ENCODE measurements at regions not wholly inside any gene's neighbourhood (a gene's known extent, or its start where the extent isn't known, plus 50 kb on each side); places are given as distances from the start of the nearest gene placed in this dataset.

DNA sequence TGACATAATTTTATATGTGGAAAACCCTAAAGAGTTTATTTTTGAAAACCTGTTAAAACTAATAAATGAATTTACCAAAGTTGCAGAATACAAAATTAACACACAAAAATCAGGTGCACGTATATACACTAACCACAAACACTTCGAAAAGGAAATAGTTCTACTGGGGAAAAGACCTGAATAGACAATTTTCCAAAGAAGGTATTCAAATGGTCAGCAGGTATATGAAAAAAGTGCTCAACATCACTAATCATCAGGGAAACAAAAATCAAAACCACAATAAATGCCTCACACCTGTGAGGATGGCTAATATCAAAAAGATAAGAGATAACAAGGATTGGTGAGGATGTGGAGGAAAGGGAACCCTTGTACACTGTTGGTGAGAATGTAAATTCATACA, 110.6 kb downstream of the PXDC1 start:
- DNase-seq (ENCODE audit: low spot score) = no peak

DNA sequence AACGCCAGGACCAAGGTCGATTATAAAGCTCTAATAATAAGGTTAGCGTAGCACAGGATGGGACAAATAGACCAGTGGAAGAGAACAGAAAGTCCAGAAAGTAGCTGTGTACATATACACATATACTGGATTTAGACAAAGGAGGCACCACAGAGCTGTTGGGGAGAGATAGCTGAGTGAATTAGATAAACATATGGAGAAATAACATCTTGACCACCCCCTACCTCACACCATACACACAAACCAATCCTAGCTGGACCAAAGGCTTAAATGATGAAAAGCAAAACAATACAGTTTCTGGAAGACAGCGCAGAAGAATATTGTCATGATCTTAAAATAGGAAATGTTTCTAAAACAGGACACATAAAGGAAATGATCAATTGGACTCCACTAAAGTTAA, 112.9 kb downstream of the PXDC1 start:
- no peak for DNase-seq (ENCODE audit: low spot score)

DNA sequence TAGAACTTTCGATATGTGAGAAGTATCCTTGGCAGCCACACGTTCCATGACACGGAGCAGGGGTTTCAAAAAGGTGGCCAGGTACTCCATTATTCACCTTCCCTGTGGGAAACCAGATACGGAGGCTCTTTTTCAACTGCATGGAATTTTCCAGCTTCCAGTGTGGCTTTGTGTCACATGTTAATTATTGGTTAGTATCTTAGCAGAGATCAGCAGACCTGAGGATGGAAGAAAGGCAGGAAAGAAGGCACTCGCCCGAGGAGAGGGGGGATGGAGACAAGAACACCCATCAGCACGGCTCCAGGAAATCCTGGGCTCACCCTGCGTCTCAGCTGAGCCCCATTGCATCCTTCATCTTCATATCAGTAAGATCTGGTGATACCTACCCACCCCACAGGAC, 115.5 kb downstream of the PXDC1 start:
- DNase-seq (ENCODE audit: low spot score) = no peak

DNA sequence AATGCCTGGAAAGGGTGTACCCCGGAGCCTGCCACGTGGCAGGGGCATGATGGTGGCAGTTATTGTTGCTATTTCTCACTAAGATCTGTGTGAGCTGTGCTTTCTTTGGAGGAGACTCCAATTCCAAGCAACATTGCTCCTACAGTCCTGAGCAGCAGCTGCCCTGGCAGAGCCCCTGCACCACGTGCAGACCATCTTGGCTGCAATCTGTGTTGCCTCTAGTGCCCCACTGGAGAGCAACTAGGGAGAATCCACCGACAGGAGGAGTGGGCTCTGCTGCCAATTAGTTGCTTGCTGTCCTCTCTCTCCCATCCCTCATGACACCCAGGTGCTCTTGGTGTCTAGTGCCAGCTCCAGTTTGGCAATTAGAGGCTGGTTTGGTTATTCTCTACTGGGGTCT, 116.0 kb downstream of the PXDC1 start:
- DNase-seq (ENCODE audit: low spot score) = no peak

DNA sequence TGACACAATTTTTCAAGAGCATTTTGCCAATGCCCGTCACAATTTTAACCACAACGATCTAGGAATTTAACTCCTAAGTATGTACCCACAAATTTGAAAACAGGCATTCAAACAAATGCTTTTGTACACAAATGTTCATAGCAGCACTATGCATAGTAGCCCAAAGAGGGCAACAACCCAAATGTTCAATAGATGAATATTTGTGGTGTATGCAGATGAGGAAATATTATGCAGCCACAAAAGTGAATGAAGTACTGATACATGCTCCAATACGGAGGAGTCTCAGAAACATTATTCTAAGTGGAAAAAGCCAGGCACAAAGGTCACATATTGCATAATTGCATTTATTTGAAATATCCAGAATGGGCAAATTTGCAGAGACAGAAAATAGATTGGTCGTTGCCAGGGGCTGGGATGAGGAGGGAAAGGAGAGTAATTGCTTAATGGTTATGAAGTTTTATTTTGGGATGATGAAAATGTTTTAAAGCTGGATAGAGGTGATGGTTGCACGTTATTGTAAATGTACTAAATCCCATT, 117.2 kb downstream of the PXDC1 start:
- no peak for DNase-seq (ENCODE audit: low spot score)

DNA sequence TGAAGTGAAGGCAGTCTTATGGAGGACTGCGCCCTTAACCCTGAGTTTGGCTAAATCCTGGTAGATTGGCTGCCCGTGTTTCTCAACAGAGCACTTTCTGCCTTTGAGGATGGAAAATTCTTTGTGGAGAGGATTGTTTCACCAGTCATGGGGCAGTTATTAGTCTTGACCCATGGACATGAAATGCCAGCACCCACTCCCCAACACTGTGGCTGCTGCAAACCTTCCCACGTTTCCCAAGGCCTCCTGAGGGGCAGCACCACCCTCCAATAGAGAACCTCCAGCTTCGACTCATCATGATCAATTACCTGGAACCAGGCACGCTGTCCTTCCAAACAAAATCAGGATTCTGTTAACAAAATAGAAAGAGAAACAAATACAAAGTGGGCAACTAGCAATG, 117.8 kb downstream of the PXDC1 start:
- no peak for DNase-seq (ENCODE audit: low spot score)

DNA sequence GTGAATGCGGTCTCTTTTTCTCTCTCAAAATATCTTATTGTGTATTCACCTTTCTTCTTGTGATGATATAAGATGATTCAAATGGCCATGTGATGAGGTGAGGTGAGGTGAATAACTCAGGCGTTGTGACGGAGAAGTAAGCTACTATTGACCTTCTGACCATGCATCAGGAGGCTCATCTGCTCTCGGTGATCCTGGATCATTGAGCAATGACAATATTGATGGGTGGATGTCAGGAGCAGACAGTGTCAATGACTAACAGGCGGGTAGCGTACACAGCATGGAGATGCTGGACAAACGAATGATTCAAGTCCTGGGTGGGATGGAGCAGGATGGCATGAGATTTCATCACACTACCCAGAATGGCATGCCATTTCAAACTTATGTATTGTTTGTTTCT, 119.6 kb downstream of the PXDC1 start:
- no peak for DNase-seq (ENCODE audit: low spot score)

DNA sequence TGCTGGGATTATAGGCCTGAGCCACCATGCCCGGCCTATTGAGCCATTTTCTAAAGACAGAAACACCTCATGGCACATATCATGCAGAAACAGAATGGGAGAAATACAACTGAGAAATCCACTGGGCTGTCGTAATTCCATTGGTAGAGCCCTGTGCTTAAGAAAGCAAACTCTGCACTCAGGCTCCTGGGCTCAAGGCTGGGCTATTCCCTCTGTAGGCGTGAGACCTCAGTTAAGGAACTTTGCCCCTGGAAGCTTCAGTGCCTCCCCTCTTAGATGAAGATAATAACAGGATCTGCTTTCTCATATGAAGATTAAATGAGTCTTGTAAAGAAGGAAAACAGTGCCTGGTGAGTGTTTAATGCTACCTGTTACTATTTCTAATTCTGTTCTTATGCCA, 120.3 kb downstream of the PXDC1 start:
- no peak for DNase-seq (ENCODE audit: low spot score)

DNA sequence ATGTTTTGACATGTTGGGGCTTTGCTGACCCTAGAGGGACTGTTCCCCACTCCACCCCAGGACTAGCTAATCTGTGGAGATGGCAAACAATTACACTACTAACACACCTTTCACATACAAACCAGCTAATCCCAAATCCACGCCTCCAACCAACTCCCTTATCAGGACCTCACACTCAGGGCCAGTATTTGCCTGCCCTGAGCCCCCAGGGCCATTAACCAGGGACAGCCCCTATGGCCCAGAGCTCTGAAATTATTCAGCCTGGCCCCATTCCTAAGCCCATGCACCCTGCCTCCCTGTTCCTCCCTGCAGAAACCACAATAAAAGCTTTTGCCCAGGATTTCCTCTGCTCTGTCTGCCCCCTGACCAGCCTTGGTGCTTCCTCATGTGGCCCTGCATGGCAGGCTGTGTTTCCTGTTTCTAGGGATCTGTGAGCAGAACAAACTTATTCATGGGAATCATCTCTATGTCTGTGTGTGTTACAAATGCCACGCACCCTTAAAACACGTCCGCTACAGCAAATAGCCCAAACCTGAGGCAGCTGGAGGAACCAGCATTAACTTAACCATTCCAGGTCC, 121.2 kb downstream of the PXDC1 start:
- no peak for DNase-seq (ENCODE audit: low spot score)

DNA sequence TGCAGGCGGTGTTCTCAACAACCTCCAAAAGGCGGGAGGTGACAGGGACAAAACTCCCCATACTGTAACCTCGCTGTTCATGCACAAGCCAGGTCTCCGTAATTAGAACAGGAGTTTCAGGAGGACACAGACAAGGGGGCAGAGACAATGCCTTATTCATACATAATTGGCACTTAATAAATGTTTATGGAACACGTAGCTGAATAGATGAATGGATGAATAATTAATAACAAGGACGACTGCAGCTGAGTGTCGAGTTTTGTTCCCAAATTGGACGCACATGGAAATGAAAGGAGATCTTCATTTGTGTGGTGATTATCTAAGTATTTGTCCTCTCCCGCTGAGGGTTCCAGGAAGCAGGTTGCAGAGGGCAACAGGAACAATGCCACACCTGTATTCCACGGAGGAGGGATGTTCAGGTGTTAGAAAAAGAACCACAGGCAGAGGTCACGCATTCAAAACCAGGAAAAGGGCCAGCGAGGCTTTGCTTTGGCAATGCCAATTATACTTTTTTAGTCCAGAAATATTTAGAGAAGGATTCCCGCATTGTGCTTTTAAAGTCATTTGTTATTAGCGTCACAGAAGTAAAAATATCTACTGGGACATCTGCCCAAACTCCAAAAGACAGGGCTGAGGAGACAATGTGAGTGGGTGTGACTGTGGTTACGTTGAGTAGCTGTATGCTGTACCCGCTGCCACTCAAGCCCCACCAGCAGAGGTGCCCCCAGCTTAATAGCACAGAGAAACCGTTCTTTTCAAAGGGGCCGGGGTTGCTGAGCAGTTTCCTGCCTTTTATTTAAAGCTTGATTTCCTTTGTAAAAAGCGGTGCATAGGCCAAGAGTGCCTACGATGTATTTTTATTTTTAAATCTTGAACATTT, 123.3 kb downstream of the PXDC1 start:
- DNase-seq (ENCODE audit: low spot score) = no peak

DNA sequence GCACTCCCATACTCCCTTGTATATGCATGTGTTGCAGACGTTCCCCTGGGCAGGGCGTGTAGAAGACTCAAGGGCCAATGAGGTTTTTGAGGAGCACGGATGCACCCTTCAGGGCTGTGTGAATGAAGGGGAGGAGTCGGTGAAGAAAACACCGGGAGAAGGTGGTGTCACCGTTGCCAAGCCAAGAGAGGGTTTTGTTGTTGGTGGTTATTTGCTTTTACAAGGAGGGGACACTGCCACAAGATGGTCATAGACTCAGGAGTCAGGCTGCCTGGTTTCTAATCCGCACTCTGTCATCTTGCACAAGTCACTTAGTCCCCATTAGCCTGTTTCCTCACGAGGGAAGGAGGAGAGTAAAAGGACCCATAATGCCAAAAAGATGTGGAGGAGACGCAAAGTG, 124.0 kb downstream of the PXDC1 start:
- DNase-seq (ENCODE audit: low spot score) = no peak

DNA sequence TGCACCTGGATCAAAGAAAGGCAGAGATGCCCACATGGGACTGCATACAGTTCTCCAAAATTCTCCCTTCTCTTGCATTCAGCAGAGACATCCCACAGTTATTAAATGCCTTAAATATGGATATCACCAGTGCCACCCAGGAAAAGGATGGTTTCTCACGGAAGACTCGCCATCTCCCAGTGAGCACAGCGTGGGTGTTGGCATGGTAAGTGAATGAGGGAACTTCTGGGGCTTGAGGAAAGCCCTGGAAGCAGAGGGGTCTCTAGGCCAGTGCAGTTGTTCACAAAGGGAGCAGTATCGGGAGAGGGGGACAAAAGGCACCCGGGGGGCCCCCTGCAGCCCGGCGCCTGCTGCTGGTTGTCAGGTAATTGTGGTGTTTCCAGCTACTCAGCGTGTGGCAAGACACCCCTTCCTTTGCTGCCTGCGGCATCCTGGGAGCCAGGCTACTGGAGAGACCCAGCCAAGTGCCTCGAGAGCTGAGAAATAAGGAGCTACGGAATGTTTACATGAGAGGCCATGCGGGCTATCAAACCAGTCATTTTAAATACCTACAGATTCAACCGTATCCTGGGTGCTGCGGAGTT, 125.4 kb downstream of the PXDC1 start:
- no peak for DNase-seq (ENCODE audit: low spot score)

DNA sequence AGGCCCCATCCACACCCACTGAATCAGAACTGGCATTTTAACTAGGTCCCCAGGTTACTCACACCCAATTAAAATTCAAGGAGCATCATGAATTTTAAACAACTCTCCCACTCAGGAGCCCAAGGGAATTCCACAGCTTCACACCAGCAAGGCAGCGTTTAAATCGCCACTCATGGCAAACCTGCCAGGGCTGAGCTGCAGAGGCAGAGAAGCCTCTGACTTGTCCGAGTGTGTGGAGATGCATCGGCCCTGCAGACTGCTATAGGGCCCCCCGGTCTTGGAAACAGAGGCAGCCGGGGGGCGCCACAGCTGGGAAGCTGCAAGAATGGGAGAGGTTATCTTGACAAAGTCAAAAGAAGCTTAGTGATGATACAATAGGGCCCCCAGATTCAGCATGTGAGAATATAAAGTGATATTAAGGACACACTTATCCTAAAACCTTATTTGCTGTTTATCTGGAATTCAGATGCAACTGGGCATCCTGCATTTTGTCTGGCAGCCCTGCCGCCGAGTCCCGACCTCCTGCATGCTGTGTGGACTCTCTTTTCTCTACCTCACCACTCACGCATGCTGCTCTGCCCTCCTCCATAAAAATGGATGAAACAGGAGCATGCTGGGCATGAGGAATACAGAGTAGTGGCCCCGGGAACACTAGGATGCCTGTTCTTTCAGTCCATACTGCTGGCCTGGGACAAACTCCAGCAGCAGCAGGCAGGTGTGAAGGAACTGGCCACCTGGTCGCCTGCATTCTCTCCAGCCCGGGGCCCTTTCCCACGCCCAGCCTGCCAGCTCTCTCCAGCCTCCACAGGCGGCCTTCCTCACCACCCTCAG, 126.1 kb downstream of the PXDC1 start:
- DNase-seq (ENCODE audit: low spot score) = no peak

DNA sequence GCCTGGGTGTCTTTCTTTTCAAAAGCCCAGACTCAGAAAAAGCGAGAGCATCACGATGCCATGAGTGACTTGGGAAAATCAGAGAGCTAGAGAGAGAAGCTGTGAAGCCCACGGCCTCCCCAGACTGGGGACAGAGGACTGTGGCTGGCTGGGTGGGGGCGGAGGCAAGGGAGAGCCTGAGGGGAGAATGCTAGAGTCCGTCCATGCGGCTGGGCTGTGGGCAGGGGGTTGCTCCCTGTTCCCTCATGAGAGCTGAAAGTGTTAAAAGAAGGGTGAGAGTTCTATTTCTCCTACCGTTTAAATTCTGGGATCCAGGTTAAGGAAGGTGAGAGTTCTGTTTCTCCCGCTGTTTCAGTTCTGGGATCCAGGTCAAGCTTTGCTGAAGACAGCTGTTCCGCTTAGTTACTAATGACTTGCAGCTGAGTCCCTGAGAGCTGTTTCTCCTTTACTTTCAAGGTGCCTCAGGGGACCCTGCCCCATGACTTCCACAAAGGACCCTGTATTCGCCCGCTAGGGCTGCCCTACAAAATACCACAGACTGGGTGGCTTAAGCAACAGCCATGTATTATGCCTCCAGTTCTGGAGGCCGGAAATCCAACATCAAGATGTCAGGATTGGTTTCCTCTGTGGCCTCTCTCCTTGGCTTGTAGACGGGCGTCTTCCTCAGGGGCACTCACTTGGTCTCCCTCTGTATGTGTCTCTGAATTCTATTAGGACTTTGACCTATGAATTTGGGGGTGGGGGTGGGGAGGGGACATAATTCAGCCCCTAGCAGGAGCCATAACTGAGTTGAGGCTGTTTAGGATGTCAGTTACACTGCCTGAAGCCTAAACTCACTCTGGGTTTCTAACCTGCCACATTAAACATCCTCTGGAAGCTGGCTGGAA, 127.0 kb downstream of the PXDC1 start:
- DNase-seq (ENCODE audit: low spot score) = no peak

DNA sequence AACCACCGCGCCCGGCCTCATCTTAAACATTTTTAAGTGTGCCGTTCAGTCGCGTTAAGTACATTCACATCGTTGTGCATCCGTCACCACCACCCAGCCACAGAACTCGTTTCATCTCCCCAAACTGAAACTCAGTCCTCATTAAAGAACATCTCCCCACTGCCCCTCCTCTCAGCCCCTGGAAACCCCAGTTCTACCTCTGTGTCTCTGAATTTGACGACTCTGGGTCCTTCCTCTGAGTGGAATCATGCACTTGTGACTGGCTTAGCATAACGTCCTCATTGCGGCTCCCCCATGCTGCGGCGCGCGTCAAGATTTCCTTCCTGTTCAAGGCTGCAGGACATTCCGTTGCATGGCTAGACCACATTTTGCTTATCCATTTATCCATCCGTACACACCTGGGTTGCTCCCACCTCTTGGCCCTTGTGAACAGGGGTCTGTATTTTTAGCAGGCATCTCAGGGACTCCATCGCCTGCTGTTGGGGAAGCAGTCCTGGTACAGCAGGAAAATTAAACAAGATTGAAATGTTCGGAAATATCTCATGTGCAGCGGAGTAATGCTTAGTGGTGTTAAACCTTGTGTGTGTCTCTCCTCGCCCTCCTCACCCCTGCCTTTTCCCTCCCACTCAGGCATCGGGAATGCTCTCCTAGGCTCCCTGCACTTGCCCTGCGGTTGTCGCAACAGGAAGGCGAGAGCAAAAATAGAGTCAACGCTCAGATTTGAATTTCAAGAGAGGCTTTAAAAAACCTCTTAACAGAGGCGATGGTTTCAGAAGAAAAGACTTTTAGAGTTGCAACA, 127.9 kb downstream of the PXDC1 start:
- DNase-seq (ENCODE audit: low spot score) = no peak

DNA sequence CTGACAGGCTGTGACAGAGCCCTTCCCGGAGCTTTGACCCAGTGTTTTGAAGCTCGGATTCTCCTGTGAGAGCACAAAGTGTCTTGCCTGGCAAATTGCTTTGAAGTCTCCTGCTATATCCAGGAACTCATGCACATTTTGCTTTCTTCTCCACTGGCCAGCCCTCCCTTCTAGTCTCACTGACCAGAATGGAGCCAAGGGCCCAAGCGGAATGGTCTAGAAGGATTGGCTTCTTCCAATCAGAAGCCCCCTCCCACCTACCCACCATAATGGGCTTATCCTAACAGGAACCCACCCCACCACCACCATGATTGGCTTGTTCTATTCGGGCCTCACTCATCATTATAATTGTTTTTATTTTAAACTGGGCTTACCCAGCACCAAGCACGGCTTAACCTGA, 130.1 kb downstream of the PXDC1 start:
- DNase-seq (ENCODE audit: low spot score) = no peak

DNA sequence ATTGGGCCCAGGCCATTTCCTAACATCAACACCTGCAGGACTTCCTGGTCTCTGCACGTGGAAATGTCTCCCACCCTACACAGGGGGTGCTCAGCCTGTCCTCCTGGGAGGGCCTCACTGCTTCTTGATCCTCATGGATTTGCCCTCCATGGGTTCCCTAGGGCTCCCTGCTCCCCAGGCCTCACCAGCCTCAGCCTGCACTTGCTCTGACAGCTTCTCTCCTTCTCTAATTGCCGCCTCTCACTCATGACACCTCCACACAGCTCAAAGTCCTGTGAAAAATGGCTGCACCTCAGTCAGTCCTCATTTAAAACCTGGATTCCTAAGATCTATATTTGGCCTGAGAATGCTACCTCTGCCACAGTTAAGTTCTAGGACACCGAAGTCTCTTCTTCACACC, 130.6 kb downstream of the PXDC1 start:
- no peak for DNase-seq (ENCODE audit: low spot score)

DNA sequence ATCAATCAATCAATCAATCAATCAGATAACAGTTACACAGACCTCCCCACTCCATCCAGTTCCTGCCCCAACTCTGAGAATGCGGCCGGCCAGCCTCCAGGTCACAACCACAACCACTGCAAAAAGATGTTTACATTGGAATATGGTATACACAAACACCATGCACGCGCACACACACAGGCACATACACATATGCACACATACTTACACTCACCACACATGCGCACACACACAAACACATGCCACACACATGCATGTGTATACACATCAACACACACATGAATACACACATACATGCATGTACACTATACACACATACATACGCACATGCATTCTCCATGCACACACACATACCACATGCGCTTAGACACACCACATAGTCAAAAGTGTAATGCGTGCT, 131.1 kb downstream of the PXDC1 start:
- DNase-seq (ENCODE audit: low spot score) = no peak

DNA sequence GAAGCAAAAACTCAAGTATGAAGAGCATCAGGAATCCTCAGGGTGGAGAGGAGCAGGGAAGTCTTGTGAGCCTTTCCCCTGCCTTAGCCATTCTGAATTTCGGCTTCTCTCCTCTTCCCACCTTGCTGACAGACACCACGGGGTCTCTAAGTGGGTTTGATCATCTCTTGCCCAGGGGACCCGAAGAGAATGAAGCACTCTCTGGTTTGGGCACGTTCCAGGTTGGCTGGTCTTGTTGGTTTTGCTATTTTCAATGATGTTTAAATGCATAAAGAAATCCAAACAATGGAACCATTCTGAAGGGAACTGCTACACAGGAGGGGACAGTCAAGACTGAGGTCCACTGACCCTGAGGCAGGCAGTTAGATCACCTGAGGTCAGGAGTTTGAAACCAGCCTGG, 131.7 kb downstream of the PXDC1 start:
- no peak for DNase-seq (ENCODE audit: low spot score)

DNA sequence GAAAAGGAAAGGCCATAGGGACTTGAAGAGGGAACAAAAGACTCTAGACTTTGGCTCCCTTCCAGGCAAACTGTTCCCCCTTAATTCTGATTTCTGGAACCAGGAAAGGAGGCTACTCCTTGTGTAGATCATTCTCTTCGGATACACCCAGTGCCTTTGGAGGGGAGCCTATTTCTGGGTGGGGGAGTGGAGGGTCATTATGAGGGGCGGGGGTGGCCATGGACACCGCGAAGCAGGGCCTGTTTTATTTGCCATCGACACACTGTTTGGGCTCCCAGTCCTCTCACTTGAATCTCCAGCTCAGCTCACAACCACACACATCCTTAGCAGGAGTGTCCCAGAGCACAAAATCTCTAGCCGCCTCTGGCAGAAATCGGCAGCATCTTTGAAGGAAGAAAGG, 132.3 kb downstream of the PXDC1 start:
- no peak for DNase-seq (ENCODE audit: low spot score)

DNA sequence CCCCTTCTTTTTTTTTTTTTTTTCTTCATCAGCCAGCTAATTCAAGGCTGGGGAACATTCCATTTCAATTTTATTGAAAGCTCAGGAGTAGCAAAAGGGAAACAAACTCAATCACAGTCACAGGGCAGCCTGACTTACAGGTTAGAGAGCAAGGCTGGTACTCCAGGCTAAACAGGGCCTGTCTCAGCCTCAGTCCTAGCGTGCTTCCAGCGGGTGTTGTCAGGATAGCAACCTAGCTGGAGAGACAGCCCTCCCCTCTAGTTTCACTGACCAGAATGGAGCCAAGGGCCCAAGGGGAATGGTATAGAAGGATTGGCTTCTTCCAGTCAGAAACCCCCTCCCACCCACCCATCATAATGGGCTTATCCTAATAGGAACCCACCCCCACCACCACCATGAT, 132.9 kb downstream of the PXDC1 start:
- DNase-seq (ENCODE audit: low spot score) = no peak
